NCI-H2081 (cell line): ENCODE measurements at regions not wholly inside any gene's neighbourhood (a gene's known extent, or its start where the extent isn't known, plus 50 kb on each side); places are given as distances from the start of the nearest gene placed in this dataset.
"Not testable (repeated sequence)": the region's sequence is repeated elsewhere in the genome, so short reads cannot be mapped to it uniquely, and the experiment has no call there.

Experiments
- DNase-seq, 2 experiments: peaks; one replicate each; lab custom pipeline; 2025; lab: John Stamatoyannopoulos, UW

DNA sequence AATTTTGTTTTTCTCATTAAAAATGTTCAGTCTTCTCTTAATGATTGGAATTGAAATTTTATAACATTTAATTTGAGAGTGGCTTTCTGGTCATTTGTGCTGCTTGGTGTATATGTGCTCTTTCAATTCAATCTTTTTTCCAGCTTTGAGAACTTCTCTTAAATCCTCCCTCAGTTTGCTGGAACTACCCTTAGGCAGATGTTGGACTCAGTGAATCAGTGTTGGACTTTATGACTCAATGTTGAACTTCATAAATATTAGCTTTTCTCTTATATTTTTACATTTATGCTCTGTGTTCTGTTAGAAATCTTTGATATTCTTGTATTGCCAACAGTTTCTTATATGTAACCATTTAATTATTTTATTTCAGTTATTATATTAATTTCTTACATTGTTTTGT lies 935.5 kb upstream of the FBXO33 start:
- no peak for DNase-seq

GRCh38 chr14:40365305-40365704 lies 933.1 kb upstream of the FBXO33 start:
- no peak for DNase-seq

- DNase-seq, result no peak
These were observed 930.6 kb upstream of the FBXO33 start for GRCh38 chr14:40362856-40363255.

DNA sequence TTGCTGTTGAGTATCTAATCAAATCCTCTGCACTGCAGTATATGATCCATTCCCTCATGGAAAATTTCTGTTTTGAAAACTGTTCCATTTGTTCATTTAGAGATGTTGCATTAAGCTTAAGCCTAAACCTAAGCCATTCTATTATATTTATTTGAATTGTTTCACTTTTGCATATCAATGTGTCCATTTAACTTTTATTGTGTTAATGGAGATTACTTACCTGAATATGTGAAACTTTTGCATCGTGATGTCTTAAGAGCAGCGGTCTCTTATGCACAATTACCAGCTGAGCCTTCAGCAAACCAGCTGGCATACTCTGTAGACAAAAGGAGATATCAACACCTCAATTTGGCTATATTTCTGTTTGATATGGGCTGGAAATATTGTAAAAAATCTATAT lies 922.5 kb upstream of the FBXO33 start:
- DNase-seq, result no peak

- DNase-seq, result not testable (repeated sequence)
These were observed 915.9 kb upstream of the FBXO33 start for GRCh38 chr14:40348104-40348503.

GRCh38 chr14:40347675-40348074 lies 915.4 kb upstream of the FBXO33 start:
- DNase-seq, result no peak

- no peak for DNase-seq
These were observed 914.0 kb upstream of the FBXO33 start for GRCh38 chr14:40346275-40346674.

DNA sequence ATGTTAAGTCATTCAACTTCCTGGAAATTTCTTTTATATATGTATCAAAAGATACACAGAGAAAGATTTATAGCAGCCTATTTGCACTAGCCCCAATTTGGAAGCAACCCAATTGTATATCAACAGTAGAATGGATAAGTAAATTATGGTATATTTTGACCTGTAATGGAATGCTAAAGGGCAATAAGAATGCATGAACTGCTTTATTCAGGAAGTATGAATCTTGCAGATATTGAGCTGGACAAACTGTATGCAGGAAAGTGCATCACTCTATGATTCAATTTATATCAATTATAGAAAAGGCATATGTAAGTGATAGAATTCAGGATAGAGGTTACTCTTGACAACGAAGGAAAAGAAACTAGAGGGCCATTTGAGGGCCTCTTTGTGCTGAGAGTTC lies 913.1 kb upstream of the FBXO33 start:
- DNase-seq, result no peak

GRCh38 chr14:40340708-40341107 lies 908.5 kb upstream of the FBXO33 start:
- no peak for DNase-seq

- no peak for DNase-seq
These were observed 904.6 kb upstream of the FBXO33 start for GRCh38 chr14:40336846-40337245.

DNA sequence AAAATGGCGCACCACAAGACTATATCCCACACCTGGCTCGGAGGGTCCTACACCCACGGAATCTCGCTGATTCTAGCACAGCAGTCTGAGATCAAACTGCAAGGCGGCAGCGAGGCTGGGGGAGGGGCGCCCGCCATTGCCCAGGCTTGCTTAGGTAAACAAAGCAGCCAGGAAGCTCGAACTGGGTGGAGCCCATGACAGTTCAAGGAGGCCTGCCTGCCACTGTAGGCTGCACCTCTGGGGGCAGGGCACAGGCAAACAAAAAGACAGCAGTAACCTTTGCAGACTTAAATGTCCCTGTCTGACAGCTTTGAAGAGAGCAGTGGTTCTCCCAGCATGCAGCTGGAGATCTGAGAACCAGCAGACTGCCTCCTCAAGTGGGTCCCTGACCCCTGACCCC lies 894.3 kb upstream of the FBXO33 start:
- DNase-seq, result not testable (repeated sequence)

DNA sequence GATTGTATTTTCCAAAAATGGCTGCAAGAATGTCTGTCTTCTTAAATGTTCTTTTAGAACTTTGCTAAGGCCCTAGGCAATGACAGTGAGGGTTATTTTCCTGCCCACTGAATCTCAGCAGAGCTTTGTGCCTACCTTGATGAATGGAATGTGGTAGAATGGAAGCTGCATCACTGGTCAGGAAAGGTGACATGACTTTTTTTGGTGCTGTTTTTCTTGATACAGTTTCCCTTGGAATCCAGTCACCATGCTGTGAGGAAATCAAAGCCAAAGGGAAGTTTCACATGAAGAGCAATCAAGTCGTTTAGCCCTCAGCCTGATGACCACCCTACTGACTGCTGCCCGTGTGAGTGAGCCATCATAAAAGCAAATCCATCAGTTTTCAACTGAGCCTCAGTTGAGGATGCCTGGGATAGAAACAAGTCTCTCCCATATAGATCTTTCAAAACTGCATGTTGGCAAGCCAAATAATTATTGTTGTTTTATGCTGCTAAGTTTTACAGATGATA lies 886.0 kb upstream of the FBXO33 start:
- DNase-seq, result no peak

- DNase-seq, result no peak
These were observed 885.5 kb upstream of the FBXO33 start for GRCh38 chr14:40317690-40318089.

- no peak for DNase-seq
These were observed 880.1 kb upstream of the FBXO33 start for GRCh38 chr14:40312296-40312695.

DNA sequence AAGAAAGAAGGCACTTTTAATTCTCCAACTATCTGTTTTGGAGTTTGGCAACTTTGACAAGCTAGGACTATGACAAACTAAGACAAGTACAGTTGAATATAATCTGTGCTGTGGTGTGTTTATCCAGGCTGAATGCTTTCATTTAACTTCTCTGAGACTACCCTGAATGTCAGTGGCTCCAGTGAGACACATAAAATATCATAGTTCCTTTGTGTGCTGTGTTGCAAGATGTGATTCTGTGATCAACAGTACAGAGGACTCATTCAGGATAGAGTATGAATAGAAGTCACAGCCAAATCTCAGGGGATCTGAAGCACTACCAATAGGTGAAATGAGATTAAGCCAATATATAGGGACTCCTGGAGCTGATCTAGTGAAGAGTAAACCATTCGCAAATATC lies 876.9 kb upstream of the FBXO33 start:
- no peak for DNase-seq

- no peak for DNase-seq
These were observed 876.0 kb upstream of the FBXO33 start for GRCh38 chr14:40308240-40308639.

DNA sequence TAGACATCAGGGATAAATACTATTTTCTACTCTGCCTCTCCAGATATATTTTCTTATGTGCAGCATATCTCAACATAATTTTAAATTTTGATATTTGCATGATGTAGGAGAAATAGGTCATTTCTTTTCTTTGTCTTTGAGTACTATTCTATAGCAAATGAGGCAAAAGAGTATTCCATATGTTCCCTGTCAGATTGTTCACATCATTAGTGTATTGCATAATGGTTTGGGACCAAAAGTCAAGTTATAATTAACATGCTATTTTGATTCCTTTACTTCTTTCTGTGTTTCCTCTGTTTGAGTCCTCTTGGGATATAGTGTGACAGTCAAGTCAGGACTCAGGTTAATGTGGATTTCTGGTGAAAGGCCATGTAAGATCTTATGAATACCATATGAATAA lies 864.6 kb upstream of the FBXO33 start:
- no peak for DNase-seq

DNA sequence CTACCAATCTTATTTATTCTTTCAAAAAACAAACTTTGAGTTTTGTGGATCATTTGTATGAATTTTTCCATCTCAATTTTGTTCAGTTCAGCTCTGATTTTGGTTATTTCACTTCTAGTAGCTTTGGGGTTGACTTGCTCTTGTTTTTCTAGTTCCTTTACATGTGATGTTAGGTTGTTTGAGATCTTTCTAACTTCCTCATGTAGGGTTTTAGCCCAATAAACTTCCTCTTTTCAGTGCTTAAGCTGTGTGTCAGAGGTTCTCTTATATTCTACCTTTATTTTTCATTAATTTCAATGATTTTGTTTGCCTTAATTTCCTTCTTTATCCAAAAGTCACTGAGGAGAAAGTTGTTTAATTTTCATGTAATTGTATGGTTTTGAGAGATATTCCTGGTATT lies 860.4 kb upstream of the FBXO33 start:
- DNase-seq, result no peak

DNA sequence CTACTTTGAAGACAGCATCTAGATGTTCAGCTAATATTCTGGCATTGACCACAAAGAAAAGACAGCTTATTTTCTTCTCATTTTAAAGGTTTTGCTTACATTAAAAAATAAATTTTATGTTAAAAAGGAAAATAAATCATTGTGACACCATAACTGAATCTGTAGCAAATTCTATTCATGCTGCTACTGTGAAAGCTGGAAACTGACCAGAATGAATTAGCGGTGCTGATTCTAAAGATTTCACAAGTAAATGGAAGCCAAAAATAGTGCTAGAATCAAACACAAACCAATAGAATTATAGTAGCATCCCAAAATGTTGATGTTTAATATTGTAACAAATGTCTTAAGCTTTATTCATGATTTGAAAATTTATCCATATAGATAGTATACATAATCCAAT lies 850.0 kb upstream of the FBXO33 start:
- DNase-seq, result no peak

DNA sequence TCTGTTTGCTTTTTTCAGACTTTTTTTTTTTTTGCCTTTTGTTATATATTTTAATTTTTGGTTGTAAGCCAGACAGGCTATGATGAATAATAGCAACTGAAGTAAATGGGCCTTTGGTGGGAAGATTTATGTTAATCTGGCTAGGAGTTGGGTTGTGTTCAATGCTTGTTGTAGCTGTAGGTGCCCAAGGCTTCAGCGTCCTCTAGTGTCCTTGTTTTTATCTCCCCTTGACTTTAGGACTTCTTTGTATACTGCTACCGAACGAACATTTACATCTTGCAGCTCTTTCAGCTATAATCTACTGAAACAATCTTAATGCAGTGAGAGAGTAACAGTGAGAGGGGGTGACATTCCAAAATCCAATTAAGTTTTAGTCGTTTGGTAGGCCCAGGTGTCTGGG lies 848.4 kb upstream of the FBXO33 start:
- no peak for DNase-seq

GRCh38 chr14:40273417-40273816 lies 841.2 kb upstream of the FBXO33 start:
- no peak for DNase-seq

GRCh38 chr14:40271480-40271879 lies 839.2 kb upstream of the FBXO33 start:
- no peak for DNase-seq

- DNase-seq, result no peak
These were observed 837.2 kb upstream of the FBXO33 start for GRCh38 chr14:40269436-40269835.

DNA sequence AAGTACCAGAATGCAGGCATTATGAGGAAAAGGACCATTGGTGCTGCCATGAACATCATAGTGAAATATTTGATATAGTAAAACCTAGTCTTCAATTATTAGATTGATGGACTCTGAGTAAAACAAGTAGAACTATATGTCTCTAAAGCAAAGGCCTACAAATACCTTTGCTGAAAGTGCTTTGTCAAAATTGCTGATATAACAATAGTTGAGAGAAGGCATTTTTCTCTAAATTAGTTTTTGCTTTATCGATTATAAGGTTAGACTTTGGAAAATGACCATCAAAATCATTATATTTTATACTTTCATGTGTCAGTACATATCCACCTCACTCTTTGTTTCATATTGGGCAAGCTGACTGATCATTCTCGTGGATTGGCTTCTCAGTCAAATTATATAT lies 836.0 kb upstream of the FBXO33 start:
- no peak for DNase-seq

DNA sequence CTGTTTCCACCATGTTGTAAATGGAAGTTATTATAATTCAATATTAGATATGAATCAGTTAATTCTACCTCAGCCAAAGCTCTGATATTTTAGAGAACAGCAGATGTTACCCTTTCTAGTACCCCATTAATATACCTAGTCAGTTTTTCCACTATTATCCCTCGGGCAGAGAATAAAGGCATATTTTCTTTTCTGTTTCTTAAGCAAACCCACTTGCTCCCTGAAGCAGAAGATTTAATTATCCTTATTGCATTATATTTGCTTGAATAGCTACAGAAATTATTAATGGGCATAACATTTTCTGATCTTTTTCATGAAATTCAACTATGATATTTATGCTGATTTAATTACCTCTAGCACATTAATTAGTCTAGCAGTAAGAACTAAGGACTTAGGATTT lies 832.9 kb upstream of the FBXO33 start:
- DNase-seq, result no peak
